GM23338 (cell line): ENCODE measurements at regions not wholly inside any gene's neighbourhood (a gene's known extent, or its start where the extent isn't known, plus 50 kb on each side); places are given as distances from the start of the nearest gene placed in this dataset.
"Not testable (repeated sequence)": the region's sequence is repeated elsewhere in the genome, so short reads cannot be mapped to it uniquely, and the experiment has no call there.

Experiments used
- ATAC-seq: fragments of 200-7000 bp; cut with Tn5 transposase; 3 replicates; pipeline ENCODE4 v1.9.1; 2020
- DNase-seq: peaks from one replicate; pipeline ENCODE4 v3.0.0-alpha.2; 2015; ENCODE audit warnings: low spot score
- H2AFZ ChIP-seq: fragments of 200-600 bp; sonication (generic); 2 replicates; pipeline ENCODE4 v1.8.0; 2016; ENCODE audit warnings: antibody characterized with exemption, mild to moderate bottlenecking, moderate library complexity
- H3F3A ChIP-seq: fragments of 200-600 bp; sonication (generic); replicated peaks from 2 replicates; pipeline ENCODE4 v1.8.0; 2017; ENCODE audit warnings: antibody characterized with exemption, mixed run types, low read depth
- H3K27ac ChIP-seq: fragments of 200-600 bp; sonication (generic); 2 replicates; pipeline ENCODE4 v1.6.1; 2016; ENCODE audit warnings: low read depth
- H3K27me3 ChIP-seq: fragments of 200-600 bp; sonication (generic); 2 replicates; pipeline ENCODE4 v1.8.0; 2016; ENCODE audit warnings: mild to moderate bottlenecking, mixed run types, moderate library complexity; ENCODE audit not compliant: insufficient read depth
- H3K36me3 ChIP-seq: fragments of 200-600 bp; sonication (generic); 2 replicates; pipeline ENCODE4 v1.8.0; 2016; ENCODE audit warnings: mild to moderate bottlenecking; ENCODE audit not compliant: insufficient read depth
- H3K4me1 ChIP-seq: fragments of 200-600 bp; sonication (generic); 2 replicates; pipeline ENCODE4 v1.8.0; 2016; ENCODE audit warnings: mild to moderate bottlenecking, moderate library complexity; ENCODE audit not compliant: insufficient read depth
- H3K4me2 ChIP-seq: fragments of 200-600 bp; sonication (generic); 2 replicates; pipeline ENCODE4 v1.7.1; 2017; ENCODE audit warnings: mixed run types
- H3K4me3 ChIP-seq: fragments of 200-600 bp; sonication (generic); 2 replicates; pipeline ENCODE4 v1.6.1; 2016; ENCODE audit warnings: mixed run types
- H3K79me2 ChIP-seq: fragments of 200-600 bp; sonication (generic); replicated peaks from 2 replicates; pipeline ENCODE4 v1.8.0; 2017; ENCODE audit warnings: mild to moderate bottlenecking; ENCODE audit not compliant: insufficient read depth
- H3K9me2 ChIP-seq: fragments of 200-600 bp; sonication (generic); 2 replicates; pipeline ENCODE4 v1.8.0; 2017; ENCODE audit not compliant: insufficient read depth
- H4K20me1 ChIP-seq: fragments of 200-600 bp; sonication (generic); replicated peaks from 2 replicates; pipeline ENCODE4 v1.8.0; 2017; ENCODE audit warnings: mild to moderate bottlenecking; ENCODE audit not compliant: insufficient read depth
- H3K27ac Mint-ChIP-seq: 2 replicates; pipeline ENCODE4 v1.8.0; 2020; ENCODE audit warnings: inconsistent platforms, mild to moderate bottlenecking, moderate library complexity, mixed read lengths
- H3K27me3 Mint-ChIP-seq: 3 replicates; pipeline ENCODE4 v1.8.0; 2022; ENCODE audit warnings: low read depth, mild to moderate bottlenecking, moderate library complexity, mixed read lengths, inconsistent platforms; ENCODE audit not compliant: insufficient read depth, poor library complexity
- H3K36me3 Mint-ChIP-seq: 3 replicates; pipeline ENCODE4 v1.8.0; 2021; ENCODE audit warnings: low read depth, mild to moderate bottlenecking, inconsistent platforms, moderate library complexity, mixed read lengths
- H3K4me1 Mint-ChIP-seq: 3 replicates; pipeline ENCODE4 v1.8.0; 2020; ENCODE audit warnings: mild to moderate bottlenecking, inconsistent platforms, mixed read lengths
- H3K4me3 Mint-ChIP-seq: 3 replicates; pipeline ENCODE4 v1.8.0; 2021; ENCODE audit warnings: moderate library complexity, mild to moderate bottlenecking, inconsistent platforms, mixed read lengths
- H3K9me3 Mint-ChIP-seq: 3 replicates; pipeline ENCODE4 v1.8.0; 2020; ENCODE audit warnings: moderate library complexity, mild to moderate bottlenecking, inconsistent platforms, mixed read lengths
- CREB1 ChIP-seq: fragments of 250-450 bp; sonication (Bioruptor Pico); IDR thresholded peaks from 2 replicates; pipeline ENCODE4 v1.5.0; 2020; ENCODE audit warnings: low read depth, mild to moderate bottlenecking, moderate library complexity
- EZH2 ChIP-seq: fragments of 200-600 bp; sonication (generic); IDR thresholded peaks from one replicate; pipeline ENCODE4 v1.8.0; 2017; ENCODE audit warnings: antibody characterized with exemption, mild to moderate bottlenecking, low read depth; ENCODE audit not compliant: unreplicated experiment
- EZH2phosphoT487 ChIP-seq: fragments of 200-600 bp; sonication (generic); IDR thresholded peaks from one replicate; pipeline ENCODE4 v1.8.1; 2018; ENCODE audit warnings: antibody characterized with exemption; ENCODE audit not compliant: unreplicated experiment
- JUNB ChIP-seq: IDR thresholded peaks from one replicate; pipeline ENCODE4 v1.6.1; 2016; ENCODE audit warnings: antibody characterized with exemption; ENCODE audit not compliant: unreplicated experiment
- NANOG ChIP-seq: IDR thresholded peaks from 2 replicates; pipeline ENCODE4 v1.6.1; 2016; ENCODE audit warnings: antibody characterized with exemption, borderline replicate concordance
- POLR2AphosphoS5 ChIP-seq: IDR thresholded peaks from 2 replicates; pipeline ENCODE4 v1.6.1; 2016; ENCODE audit warnings: antibody characterized with exemption, low read depth
- STAT1 ChIP-seq: IDR thresholded peaks from one replicate; pipeline ENCODE4 v1.6.1; 2016; ENCODE audit warnings: antibody characterized with exemption; ENCODE audit not compliant: unreplicated experiment
- ZNF114 ChIP-seq: fragments of 250-450 bp; sonication (Bioruptor Pico); IDR thresholded peaks from 2 replicates; pipeline ENCODE4 v1.5.0; 2020; ENCODE audit warnings: mild to moderate bottlenecking, moderate library complexity
- ZNF331 ChIP-seq: fragments of 250-450 bp; sonication (Bioruptor Pico); IDR thresholded peaks from 2 replicates; pipeline ENCODE4 v1.5.0; 2020; ENCODE audit warnings: low read depth, mild to moderate bottlenecking, moderate library complexity
- TF ChIP-seq, protein P1 (sequence below), 2 experiments: fragments of 200-600 bp in 1 of 2; sonication (generic) in 1 of 2; conservative IDR thresholded peaks; 2 replicates each; pipeline versions ENCODE4 v1.5.1 to v1.6.1; 2016 to 2017; ENCODE audit warnings: antibody characterized with exemption in 2 of 2, low read depth in 2 of 2, mild to moderate bottlenecking in 2 of 2, moderate library complexity in 1 of 2
- TF ChIP-seq, protein P2 (sequence below): IDR thresholded peaks from 2 replicates; pipeline ENCODE4 v1.6.1; 2016; ENCODE audit warnings: antibody characterized with exemption
- TF ChIP-seq, protein P3 (sequence below): fragments of 250-450 bp; sonication (Bioruptor Pico); IDR thresholded peaks from 2 replicates; pipeline ENCODE4 v1.5.0; 2020; ENCODE audit warnings: mild to moderate bottlenecking, moderate library complexity

DNA sequence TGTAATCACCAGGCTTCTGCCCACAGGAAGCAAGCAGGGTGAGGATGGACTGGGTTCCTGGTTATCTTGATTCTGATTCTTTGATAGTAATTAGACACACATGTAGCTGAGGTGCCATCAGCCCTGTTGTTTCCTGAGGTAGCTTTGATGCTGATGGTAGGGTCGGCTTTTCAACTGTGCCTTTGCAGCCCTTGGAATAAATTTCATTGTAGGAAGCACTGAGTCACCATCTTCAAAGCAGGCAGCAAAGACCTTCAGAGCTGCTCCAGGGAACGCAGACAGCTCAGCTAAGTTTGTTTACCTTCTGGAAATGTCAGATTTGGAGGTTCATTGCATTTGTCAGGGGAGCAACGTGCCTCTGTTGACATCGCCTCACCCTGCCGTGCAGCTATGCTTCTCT lies 135.4 kb downstream of the ASMT start (continued):
- TF ChIP-seq, protein P1, sequence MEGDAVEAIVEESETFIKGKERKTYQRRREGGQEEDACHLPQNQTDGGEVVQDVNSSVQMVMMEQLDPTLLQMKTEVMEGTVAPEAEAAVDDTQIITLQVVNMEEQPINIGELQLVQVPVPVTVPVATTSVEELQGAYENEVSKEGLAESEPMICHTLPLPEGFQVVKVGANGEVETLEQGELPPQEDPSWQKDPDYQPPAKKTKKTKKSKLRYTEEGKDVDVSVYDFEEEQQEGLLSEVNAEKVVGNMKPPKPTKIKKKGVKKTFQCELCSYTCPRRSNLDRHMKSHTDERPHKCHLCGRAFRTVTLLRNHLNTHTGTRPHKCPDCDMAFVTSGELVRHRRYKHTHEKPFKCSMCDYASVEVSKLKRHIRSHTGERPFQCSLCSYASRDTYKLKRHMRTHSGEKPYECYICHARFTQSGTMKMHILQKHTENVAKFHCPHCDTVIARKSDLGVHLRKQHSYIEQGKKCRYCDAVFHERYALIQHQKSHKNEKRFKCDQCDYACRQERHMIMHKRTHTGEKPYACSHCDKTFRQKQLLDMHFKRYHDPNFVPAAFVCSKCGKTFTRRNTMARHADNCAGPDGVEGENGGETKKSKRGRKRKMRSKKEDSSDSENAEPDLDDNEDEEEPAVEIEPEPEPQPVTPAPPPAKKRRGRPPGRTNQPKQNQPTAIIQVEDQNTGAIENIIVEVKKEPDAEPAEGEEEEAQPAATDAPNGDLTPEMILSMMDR (conservative IDR thresholded peaks at IDR 0.05; ENCODE audit: low read depth in 2 of 2): no peak
- TF ChIP-seq, protein P2, sequence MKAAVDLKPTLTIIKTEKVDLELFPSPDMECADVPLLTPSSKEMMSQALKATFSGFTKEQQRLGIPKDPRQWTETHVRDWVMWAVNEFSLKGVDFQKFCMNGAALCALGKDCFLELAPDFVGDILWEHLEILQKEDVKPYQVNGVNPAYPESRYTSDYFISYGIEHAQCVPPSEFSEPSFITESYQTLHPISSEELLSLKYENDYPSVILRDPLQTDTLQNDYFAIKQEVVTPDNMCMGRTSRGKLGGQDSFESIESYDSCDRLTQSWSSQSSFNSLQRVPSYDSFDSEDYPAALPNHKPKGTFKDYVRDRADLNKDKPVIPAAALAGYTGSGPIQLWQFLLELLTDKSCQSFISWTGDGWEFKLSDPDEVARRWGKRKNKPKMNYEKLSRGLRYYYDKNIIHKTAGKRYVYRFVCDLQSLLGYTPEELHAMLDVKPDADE: no peak

DNA sequence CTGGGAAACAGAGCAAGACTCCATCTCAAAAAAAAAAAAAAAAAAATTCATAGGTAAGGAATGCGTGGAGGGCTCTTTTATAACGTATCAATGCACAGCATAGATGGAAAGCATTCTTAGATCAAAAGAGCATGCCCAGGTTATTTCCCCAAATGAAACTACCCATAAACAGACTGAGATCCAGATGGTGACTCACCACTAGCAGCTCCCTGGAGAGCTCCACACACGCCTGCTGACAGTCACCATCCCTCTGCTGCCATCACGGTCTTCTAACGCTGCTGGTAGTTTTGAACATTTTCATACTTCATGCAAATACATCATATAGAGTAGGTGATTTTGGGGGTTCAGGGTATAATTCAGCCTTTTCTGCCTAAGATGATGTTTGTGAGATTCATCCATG lies 136.9 kb downstream of the ASMT start:
- peaks cover 4% of the 10 kb centered on the region for H3K27me3 Mint-ChIP-seq
- Histone ChIP-seq H4K20me1 (no peaks in the 10 kb centered on the region), H3K36me3 (no peaks in the 10 kb centered on the region), H3K27me3 (no peaks in the 10 kb centered on the region), H3K9me2 (no peaks in the 10 kb centered on the region), H3K79me2 (no peaks in the 10 kb centered on the region), H3K4me2 (no peak overlapping the region), H3K27ac (no peak overlapping the region), H3K4me1 (no peaks in the 10 kb centered on the region), H3K4me3 (no peak overlapping the region), H3F3A (no peaks in the 10 kb centered on the region), H2AFZ (no peak overlapping the region)
- H3K27ac Mint-ChIP-seq: no peak overlapping the region
- no peak for ATAC-seq
- TF ChIP-seq STAT1 (no peak), NANOG (no peak), ZNF114 (no peak), CREB1 (no peak), ZNF331 (no peak), EZH2phosphoT487 (no peak), POLR2AphosphoS5 (no peak), EZH2 (no peak), JUNB (no peak)
- TF ChIP-seq, protein P2: no peak
- TF ChIP-seq, protein P3, sequence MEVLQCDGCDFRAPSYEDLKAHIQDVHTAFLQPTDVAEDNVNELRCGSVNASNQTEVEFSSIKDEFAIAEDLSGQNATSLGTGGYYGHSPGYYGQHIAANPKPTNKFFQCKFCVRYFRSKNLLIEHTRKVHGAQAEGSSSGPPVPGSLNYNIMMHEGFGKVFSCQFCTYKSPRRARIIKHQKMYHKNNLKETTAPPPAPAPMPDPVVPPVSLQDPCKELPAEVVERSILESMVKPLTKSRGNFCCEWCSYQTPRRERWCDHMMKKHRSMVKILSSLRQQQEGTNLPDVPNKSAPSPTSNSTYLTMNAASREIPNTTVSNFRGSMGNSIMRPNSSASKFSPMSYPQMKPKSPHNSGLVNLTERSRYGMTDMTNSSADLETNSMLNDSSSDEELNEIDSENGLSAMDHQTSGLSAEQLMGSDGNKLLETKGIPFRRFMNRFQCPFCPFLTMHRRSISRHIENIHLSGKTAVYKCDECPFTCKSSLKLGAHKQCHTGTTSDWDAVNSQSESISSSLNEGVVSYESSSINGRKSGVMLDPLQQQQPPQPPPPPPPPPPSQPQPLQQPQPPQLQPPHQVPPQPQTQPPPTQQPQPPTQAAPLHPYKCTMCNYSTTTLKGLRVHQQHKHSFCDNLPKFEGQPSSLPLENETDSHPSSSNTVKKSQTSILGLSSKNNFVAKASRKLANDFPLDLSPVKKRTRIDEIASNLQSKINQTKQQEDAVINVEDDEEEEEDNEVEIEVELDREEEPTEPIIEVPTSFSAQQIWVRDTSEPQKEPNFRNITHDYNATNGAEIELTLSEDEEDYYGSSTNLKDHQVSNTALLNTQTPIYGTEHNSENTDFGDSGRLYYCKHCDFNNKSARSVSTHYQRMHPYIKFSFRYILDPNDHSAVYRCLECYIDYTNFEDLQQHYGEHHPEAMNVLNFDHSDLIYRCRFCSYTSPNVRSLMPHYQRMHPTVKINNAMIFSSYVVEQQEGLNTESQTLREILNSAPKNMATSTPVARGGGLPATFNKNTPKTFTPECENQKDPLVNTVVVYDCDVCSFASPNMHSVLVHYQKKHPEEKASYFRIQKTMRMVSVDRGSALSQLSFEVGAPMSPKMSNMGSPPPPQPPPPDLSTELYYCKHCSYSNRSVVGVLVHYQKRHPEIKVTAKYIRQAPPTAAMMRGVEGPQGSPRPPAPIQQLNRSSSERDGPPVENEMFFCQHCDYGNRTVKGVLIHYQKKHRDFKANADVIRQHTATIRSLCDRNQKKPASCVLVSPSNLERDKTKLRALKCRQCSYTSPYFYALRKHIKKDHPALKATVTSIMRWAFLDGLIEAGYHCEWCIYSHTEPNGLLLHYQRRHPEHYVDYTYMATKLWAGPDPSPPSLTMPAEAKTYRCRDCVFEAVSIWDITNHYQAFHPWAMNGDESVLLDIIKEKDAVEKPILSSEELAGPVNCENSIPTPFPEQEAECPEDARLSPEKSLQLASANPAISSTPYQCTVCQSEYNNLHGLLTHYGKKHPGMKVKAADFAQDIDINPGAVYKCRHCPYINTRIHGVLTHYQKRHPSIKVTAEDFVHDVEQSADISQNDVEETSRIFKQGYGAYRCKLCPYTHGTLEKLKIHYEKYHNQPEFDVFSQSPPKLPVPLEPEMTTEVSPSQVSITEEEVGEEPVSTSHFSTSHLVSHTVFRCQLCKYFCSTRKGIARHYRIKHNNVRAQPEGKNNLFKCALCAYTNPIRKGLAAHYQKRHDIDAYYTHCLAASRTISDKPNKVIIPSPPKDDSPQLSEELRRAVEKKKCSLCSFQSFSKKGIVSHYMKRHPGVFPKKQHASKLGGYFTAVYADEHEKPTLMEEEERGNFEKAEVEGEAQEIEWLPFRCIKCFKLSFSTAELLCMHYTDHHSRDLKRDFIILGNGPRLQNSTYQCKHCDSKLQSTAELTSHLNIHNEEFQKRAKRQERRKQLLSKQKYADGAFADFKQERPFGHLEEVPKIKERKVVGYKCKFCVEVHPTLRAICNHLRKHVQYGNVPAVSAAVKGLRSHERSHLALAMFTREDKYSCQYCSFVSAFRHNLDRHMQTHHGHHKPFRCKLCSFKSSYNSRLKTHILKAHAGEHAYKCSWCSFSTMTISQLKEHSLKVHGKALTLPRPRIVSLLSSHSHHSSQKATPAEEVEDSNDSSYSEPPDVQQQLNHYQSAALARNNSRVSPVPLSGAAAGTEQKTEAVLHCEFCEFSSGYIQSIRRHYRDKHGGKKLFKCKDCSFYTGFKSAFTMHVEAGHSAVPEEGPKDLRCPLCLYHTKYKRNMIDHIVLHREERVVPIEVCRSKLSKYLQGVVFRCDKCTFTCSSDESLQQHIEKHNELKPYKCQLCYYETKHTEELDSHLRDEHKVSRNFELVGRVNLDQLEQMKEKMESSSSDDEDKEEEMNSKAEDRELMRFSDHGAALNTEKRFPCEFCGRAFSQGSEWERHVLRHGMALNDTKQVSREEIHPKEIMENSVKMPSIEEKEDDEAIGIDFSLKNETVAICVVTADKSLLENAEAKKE (CRISPR knock-in tag): no peak
- peaks cover 5% of the 10 kb centered on the region; the same call in 1 of the 3 replicates for H3K36me3 Mint-ChIP-seq
- H3K4me1 Mint-ChIP-seq: no peaks in the 10 kb centered on the region
- H3K9me3 Mint-ChIP-seq: peaks cover 28% of the 10 kb centered on the region
- DNase-seq: no peak
- no peak overlapping the region for H3K4me3 Mint-ChIP-seq

GRCh38 chrX:1752799-1753198 lies 137.9 kb downstream of the ASMT start:
- H3K4me3 ChIP-seq, H3K27me3 Mint-ChIP-seq, H3F3A ChIP-seq, ATAC-seq, H4K20me1 ChIP-seq, H2AFZ ChIP-seq, H3K79me2 ChIP-seq, H3K27ac Mint-ChIP-seq, H3K27ac ChIP-seq, H3K4me1 Mint-ChIP-seq, H3K36me3 ChIP-seq, H3K27me3 ChIP-seq, H3K4me3 Mint-ChIP-seq, DNase-seq, H3K9me2 ChIP-seq, H3K4me2 ChIP-seq, H3K4me1 ChIP-seq: not testable (repeated sequence)
- Mint-ChIP-seq H3K9me3 (peaks cover 37% of the 10 kb centered on the region), H3K36me3 (peaks cover 12% of the 10 kb centered on the region; the same call in 2 of the 3 replicates)
